ENCODE measurements at regions not wholly inside any gene's neighbourhood (a gene's known extent, or its start where the extent isn't known, plus 50 kb on each side); places are given as distances from the start of the nearest gene placed in this dataset.

- Mint-ChIP-seq H3K9me3 (peaks cover 3% of the 10 kb centered on the region), H3K4me3 (no peak overlapping the region), H3K27ac (no peak overlapping the region), H3K27me3 (ENCODE audit: insufficient read depth) (no peaks in the 10 kb centered on the region), H3K4me1 (no peaks in the 10 kb centered on the region), H3K36me3 (ENCODE audit: low read depth) (no peaks in the 10 kb centered on the region)
- no peak overlapping the region for H3K9ac ChIP-seq (ENCODE audit: extremely low read depth, low read length, poor library complexity, severe bottlenecking)
- 91% methylated on average over 1 of the region's 1 CpG; no CpG with 5 or more reads in 1 of the 2 experiments for WGBS, 2 experiments (ENCODE audit: insufficient coverage in 1 of 2, insufficient read length in 1 of 2)
- H3K27me3 ChIP-seq (ENCODE audit: control insufficient read depth, insufficient read depth, low read length, poor library complexity, severe bottlenecking): no peaks in the 10 kb centered on the region
- no peak overlapping the region for H3K4me3 ChIP-seq (ENCODE audit: low read length)
- TF ChIP-seq, protein P1, sequence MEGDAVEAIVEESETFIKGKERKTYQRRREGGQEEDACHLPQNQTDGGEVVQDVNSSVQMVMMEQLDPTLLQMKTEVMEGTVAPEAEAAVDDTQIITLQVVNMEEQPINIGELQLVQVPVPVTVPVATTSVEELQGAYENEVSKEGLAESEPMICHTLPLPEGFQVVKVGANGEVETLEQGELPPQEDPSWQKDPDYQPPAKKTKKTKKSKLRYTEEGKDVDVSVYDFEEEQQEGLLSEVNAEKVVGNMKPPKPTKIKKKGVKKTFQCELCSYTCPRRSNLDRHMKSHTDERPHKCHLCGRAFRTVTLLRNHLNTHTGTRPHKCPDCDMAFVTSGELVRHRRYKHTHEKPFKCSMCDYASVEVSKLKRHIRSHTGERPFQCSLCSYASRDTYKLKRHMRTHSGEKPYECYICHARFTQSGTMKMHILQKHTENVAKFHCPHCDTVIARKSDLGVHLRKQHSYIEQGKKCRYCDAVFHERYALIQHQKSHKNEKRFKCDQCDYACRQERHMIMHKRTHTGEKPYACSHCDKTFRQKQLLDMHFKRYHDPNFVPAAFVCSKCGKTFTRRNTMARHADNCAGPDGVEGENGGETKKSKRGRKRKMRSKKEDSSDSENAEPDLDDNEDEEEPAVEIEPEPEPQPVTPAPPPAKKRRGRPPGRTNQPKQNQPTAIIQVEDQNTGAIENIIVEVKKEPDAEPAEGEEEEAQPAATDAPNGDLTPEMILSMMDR (conservative IDR thresholded peaks at IDR 0.05): no peak
- no peaks in the 10 kb centered on the region for H3K4me1 ChIP-seq (ENCODE audit: control insufficient read depth, insufficient read depth, low read length)
- H3K9me3 ChIP-seq (ENCODE audit: control insufficient read depth, low read length): peaks cover 7% of the 10 kb centered on the region
- no peaks in the 10 kb centered on the region for H3K36me3 ChIP-seq (ENCODE audit: control insufficient read depth, insufficient read depth, low read length)
- DNase-seq: no peak
- H3K27ac ChIP-seq (ENCODE audit: low read depth, low read length): no peak overlapping the region
Observed at GRCh38 chr5:158289967-158290366, 431.0 kb upstream of the CLINT1 start.

GRCh38 chr5:158288272-158288657 lies 429.3 kb upstream of the CLINT1 start:
- no peaks in the 10 kb centered on the region for H3K27me3 Mint-ChIP-seq (ENCODE audit: insufficient read depth)
- H3K36me3 Mint-ChIP-seq (ENCODE audit: low read depth): no peaks in the 10 kb centered on the region
- no peaks in the 10 kb centered on the region for H3K4me1 Mint-ChIP-seq
- no peak overlapping the region for H3K4me3 Mint-ChIP-seq
- Histone ChIP-seq H3K4me1 (ENCODE audit: control insufficient read depth, insufficient read depth, low read length) (no peaks in the 10 kb centered on the region), H3K9me3 (ENCODE audit: control insufficient read depth, low read length) (peaks cover 3% of the 10 kb centered on the region), H3K4me3 (ENCODE audit: low read length) (no peak overlapping the region), H3K36me3 (ENCODE audit: control insufficient read depth, insufficient read depth, low read length) (no peaks in the 10 kb centered on the region), H3K27me3 (ENCODE audit: control insufficient read depth, insufficient read depth, low read length, poor library complexity, severe bottlenecking) (no peaks in the 10 kb centered on the region), H3K27ac (ENCODE audit: low read depth, low read length) (no peak overlapping the region), H3K9ac (ENCODE audit: extremely low read depth, low read length, poor library complexity, severe bottlenecking) (no peak overlapping the region)
- peaks cover under 1% of the 10 kb centered on the region for H3K9me3 Mint-ChIP-seq
- H3K27ac Mint-ChIP-seq: no peak overlapping the region
- WGBS, 2 experiments (ENCODE audit: insufficient coverage in 1 of 2, insufficient read length in 1 of 2): 100% methylated on average over 1 of the region's 1 CpG; no CpG with 5 or more reads in 1 of the 2 experiments
- TF ChIP-seq, protein P1 (conservative IDR thresholded peaks at IDR 0.05): no peak
- DNase-seq: no peak

DNA sequence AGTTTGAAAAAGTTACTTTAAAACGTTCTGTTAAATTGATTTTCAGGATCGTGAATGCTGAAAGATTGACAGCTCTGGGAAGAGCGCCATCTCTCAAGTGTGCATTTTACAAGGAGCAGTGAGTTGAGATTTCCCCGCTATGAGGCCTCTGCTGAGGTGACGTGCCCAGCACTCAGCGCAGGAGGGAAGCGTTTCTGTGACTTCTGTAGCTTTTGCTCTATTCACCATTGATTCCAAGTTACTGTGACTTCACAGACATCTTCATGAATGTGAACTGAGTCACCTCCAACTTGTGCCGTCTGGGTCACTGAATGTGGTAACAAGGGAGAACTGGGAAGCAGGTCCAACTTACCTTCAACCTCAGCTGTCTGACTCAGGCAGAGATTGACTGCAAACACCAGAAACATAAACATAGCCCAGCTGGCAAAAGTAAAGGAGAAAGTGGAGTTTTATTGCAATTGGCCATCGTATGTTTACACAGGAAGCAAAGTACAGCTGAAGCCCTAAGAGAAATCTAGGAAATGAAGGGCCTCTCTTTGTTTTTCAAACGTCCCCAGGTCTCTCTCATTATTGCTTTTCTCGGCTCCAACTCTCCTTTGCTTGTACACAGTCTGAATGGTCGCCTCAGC lies 428.8 kb upstream of the CLINT1 start:
- Histone ChIP-seq H3K9ac (ENCODE audit: extremely low read depth, low read length, poor library complexity, severe bottlenecking) (no peak overlapping the region), H3K27ac (ENCODE audit: low read depth, low read length) (no peak overlapping the region), H3K36me3 (ENCODE audit: control insufficient read depth, insufficient read depth, low read length) (no peaks in the 10 kb centered on the region), H3K4me1 (ENCODE audit: control insufficient read depth, insufficient read depth, low read length) (no peaks in the 10 kb centered on the region), H3K9me3 (ENCODE audit: control insufficient read depth, low read length) (no peaks in the 10 kb centered on the region), H3K27me3 (ENCODE audit: control insufficient read depth, insufficient read depth, low read length, poor library complexity, severe bottlenecking) (no peaks in the 10 kb centered on the region), H3K4me3 (ENCODE audit: low read length) (no peak overlapping the region)
- Mint-ChIP-seq H3K4me3 (no peak overlapping the region), H3K9me3 (no peaks in the 10 kb centered on the region), H3K4me1 (no peaks in the 10 kb centered on the region), H3K27me3 (ENCODE audit: insufficient read depth) (no peaks in the 10 kb centered on the region), H3K36me3 (ENCODE audit: low read depth) (no peaks in the 10 kb centered on the region), H3K27ac (no peak overlapping the region)
- TF ChIP-seq, protein P1 (conservative IDR thresholded peaks at IDR 0.05): no peak
- no peak for DNase-seq
- WGBS, 2 experiments (ENCODE audit: insufficient coverage in 1 of 2, insufficient read length in 1 of 2): 90 to 95% methylated on average over 8 to 12 of the region's 12 CpGs

Measured in endodermal cell (in vitro differentiated cells).